HG03280 (cell line): ENCODE measurements at regions not wholly inside any gene's neighbourhood (a gene's known extent, or its start where the extent isn't known, plus 50 kb on each side); places are given as distances from the start of the nearest gene placed in this dataset.

Source experiments
- ATAC-seq: cut with Tn5 transposase; IDR thresholded peaks from one replicate; pipeline ENCODE4 v1.9.1; 2021; ENCODE audit warnings: mild to moderate bottlenecking, moderate library complexity; ENCODE audit not compliant: unreplicated experiment

DNA sequence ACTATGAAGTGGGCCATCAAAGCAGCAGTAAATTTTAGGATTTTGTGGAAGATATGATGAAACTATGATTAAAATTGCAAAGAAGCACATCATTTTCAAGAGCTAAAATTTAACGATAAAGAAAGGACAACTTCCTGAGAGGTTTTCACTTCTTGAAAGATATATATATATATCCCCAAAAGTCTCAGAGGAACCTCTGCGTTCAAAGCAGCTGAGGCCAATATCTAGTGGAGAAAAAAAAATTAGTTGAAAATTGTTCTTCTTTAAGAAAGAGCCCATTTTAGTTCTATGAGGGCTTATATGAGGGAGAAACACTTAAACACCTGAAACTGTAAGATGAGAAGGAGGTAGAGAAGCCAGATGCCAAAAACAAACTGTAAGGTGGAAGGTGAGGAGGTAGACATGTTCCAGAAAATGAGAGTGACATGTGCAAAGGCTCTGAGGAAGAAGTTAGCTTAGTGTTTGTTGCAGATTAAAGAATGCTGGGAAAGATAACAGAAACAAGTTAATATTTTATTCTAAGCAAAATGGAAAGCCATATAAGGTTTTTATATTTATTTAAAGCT, 72.9 kb upstream of the VRK2 start:
- ATAC-seq = no peak

DNA sequence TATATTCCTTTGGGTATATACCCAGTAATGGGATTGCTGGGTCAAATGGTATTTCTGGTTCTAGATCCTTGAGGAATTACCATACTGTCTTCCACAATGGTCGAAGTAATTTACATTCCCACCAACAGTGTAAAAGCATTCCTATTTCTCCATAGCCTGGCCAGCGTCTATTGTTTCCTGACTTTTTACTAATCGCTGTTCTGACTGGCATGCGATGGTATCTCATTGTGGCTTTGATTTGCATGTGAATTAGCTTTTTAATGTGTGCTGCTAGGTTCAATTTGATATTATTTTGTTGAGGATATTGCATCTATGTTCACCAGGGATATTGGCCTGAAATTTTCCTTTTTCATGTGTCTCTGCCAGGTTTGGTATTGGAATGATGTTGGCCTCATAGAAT, 67.4 kb upstream of the VRK2 start:
- ATAC-seq = no peak

DNA sequence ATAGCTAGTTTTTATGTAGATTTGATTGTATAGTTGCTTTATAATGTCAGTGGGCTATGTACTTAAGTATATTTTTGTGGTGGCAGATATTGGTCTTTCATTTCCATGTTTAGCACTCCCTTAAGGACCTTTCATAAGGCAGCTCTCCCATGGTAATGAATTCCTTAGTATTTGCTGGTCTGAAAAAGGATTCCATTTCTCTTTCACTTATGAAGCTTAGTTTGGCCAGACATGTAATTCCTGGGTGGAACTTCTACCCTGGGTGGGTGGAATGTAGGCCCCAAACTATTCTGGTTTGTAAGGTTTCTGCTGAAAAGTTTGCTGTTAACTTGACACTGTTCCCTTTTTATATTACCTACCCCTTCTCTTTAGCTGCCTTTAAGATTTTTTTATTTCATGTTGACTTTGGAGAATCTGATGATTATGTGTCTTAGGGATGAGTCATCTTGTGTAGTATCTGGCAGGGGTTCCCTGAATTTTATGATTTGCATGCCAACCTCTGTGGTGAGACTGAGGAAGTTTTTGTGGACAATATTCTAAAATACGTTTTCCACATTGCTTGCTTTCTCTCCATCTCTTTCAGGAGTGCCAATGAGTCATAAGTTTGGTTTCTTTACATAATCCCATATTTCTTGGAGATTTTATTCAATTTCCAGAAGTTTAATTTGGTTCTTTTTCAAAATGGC, 65.4 kb upstream of the VRK2 start:
- ATAC-seq = no peak

DNA sequence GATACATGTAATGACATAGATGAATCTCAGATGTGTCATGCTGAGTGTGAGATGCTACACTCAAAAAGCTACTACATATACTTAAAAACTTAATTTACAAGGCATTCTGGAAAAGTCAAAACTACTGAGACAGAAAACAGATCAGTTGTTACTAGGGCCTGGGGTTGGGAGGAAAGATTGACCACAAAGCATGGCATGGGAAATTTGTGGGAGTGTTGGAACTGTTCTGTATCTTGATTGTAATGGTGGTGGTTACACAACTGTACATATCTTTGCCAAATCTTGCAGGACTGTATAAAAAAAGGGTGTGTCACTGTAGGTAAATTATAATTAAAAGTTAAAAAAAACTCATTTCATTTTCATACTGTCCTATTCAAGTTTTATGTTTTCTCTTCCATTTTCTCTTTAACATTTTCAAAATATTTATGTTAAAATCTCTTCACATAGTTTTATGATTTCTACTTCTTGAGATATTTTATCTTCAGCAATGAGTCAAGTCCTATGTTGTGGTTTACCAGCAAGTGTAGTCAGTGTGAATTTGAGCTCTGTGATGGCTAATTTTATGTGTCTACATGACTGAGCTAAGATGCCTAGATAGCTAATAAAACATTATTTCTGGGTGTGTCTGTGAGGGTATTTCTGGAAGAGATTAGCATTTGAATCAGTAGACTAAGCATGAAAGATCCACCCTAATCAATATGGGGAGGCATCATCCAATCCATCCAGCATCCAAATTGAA, 58.6 kb upstream of the VRK2 start:
- ATAC-seq = no peak

DNA sequence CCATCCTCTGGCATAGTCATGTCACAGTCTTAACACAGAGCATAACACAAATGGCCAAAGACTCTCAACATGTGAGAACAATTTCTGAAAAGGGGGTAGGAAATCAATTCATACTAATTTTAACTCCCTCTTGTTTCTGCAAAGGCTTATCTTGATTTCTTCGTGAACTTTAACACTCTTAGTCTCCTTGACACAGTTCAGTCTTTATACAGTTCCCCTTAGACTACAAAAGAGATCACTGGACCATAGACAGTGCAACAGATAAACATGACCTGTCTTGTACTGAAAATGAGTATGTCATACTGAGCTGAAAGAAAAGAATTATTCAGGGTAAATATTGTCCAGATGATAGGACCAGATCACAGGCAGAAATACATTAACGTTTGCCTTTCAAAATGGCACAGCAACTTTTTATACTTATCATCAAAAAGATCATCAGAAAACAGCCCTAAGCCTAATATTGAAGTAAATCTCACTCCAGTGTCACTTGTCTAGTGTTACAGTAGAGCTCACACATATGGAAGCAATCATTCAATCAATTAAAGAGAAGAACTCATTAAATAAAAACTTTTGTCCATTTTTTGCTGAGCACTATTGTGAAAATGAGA, 56.4 kb upstream of the VRK2 start:
- ATAC-seq = no peak
